Natural killer cell (primary cell): ENCODE measurements at regions not wholly inside any gene's neighbourhood (a gene's known extent, or its start where the extent isn't known, plus 50 kb on each side); places are given as distances from the start of the nearest gene placed in this dataset.

ENCODE experiments used
- ATAC-seq, 3 donors: fragments of 150-1000 bp in 2 of 3; fragments of 200-7000 bp in 1 of 3; cut with Tn5 transposase; 1 replicate in 1 of 3; 2 replicates in 2 of 3; pipeline ENCODE4 v1.10.0; 2021; ENCODE audit warnings: mild to moderate bottlenecking in 2 of 3, moderate library complexity in 2 of 3
- DNase-seq, 2 donors: peaks; one replicate each; pipeline versions ENCODE4 v3.0.0 to v3.0.0-alpha.2; 2013 to 2021; ENCODE audit warnings: mixed read lengths in 1 of 2
- H3K27ac ChIP-seq: one replicate; pipeline ENCODE4 v1.5.1; 2013; ENCODE audit warnings: mild to moderate bottlenecking, low read length
- H3K27me3 ChIP-seq: one replicate; pipeline ENCODE4 v1.6.1; 2013; ENCODE audit warnings: low read length; ENCODE audit not compliant: control insufficient read depth, insufficient read depth
- H3K36me3 ChIP-seq: one replicate; pipeline ENCODE4 v1.6.1; 2013; ENCODE audit warnings: low read length; ENCODE audit not compliant: control insufficient read depth, insufficient read depth
- H3K4me1 ChIP-seq: one replicate; pipeline ENCODE4 v1.6.1; 2013; ENCODE audit warnings: low read length; ENCODE audit not compliant: control insufficient read depth, insufficient read depth
- H3K4me3 ChIP-seq: one replicate; pipeline ENCODE4 v1.5.1; 2013; ENCODE audit warnings: low read length
- H3K9me3 ChIP-seq: one replicate; pipeline ENCODE4 v1.6.1; 2013; ENCODE audit warnings: low read length; ENCODE audit not compliant: control insufficient read depth, insufficient read depth
- H3K27ac Mint-ChIP-seq, 2 donors: one replicate each; pipeline ENCODE4 v1.8.0; 2022; ENCODE audit warnings: mild to moderate bottlenecking in 2 of 2, mixed read lengths in 2 of 2, moderate library complexity in 1 of 2
- H3K27me3 Mint-ChIP-seq, 2 donors: one replicate each; pipeline ENCODE4 v1.8.0; 2022; ENCODE audit warnings: low read depth in 2 of 2, mixed read lengths in 2 of 2
- H3K36me3 Mint-ChIP-seq: one replicate; pipeline ENCODE4 v1.8.0; 2022; ENCODE audit warnings: mixed read lengths
- H3K4me1 Mint-ChIP-seq, 2 donors: one replicate each; pipeline ENCODE4 v1.8.0; 2022; ENCODE audit warnings: mixed read lengths in 2 of 2
- H3K4me3 Mint-ChIP-seq: one replicate; pipeline ENCODE4 v1.8.0; 2022; ENCODE audit warnings: mild to moderate bottlenecking, moderate library complexity, mixed read lengths
- H3K9me3 Mint-ChIP-seq, 2 donors: one replicate each; pipeline ENCODE4 v1.8.0; 2022; ENCODE audit warnings: mixed read lengths in 2 of 2
- whole genome bisulfite sequencing: methylation state at CpG from one replicate; pipeline ENCODE4 v1.1.7; 2013; ENCODE audit warnings: missing lambda C conversion rate; ENCODE audit not compliant: insufficient coverage; 5-methylcytosine and 5-hydroxymethylcytosine counted together
- intact Hi-C: fragments of 100-400 bp; cut with micrococcal nuclease; formaldehyde crosslinking; loops from one replicate; pipeline ENCODE4 v1.14.2; 2022
- TF ChIP-seq, protein P1 (sequence below): fragments of 200-600 bp; IDR thresholded peaks from one replicate; pipeline ENCODE4 v1.8.0; 2022; ENCODE audit warnings: antibody characterized with exemption

DNA sequence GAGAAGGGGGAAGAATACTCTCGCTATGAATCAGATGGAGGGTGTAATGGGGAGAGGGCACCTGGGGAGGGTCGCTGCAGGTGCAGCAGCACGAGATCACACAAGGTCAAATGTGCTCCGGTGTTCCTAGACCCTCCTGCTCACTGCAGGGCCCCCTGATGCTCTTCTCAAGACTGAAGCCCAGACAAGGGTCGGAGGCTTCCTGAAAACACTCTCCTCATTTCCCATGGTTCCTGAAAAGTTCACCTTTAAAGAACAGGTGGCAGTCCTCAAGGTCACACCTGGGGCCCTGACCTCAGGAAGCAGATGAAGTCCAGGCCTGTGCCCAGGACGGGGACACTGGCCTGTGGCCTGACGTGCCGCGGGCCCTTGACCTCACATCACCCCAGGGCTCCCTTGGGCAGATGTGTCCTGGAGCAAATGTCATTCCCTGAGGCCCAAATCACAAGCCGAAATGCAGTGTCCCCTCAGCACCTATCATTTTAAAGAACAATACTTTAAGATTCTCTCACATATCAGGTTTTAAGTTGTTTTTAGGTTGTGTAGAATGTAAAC lies 289.8 kb downstream of the GLRX3 start:
- Mint-ChIP-seq H3K36me3 (no peaks in the 10 kb centered on the region), H3K27me3 (peaks cover 0 to 5% of the 10 kb centered on the region in 2 donors), H3K4me1 (no peaks in the 10 kb centered on the region), H3K4me3 (no peak overlapping the region), H3K9me3 (no peaks in the 10 kb centered on the region), H3K27ac (no peak overlapping the region)
- no peaks in the 10 kb centered on the region for H3K9me3 ChIP-seq
- ATAC-seq (no peak), DNase-seq (no peak)
- H3K4me3 ChIP-seq, result no peak overlapping the region
- no peaks in the 10 kb centered on the region for H3K27me3 ChIP-seq
- intact Hi-C loops, result no loop called here
- TF ChIP-seq, protein P1, sequence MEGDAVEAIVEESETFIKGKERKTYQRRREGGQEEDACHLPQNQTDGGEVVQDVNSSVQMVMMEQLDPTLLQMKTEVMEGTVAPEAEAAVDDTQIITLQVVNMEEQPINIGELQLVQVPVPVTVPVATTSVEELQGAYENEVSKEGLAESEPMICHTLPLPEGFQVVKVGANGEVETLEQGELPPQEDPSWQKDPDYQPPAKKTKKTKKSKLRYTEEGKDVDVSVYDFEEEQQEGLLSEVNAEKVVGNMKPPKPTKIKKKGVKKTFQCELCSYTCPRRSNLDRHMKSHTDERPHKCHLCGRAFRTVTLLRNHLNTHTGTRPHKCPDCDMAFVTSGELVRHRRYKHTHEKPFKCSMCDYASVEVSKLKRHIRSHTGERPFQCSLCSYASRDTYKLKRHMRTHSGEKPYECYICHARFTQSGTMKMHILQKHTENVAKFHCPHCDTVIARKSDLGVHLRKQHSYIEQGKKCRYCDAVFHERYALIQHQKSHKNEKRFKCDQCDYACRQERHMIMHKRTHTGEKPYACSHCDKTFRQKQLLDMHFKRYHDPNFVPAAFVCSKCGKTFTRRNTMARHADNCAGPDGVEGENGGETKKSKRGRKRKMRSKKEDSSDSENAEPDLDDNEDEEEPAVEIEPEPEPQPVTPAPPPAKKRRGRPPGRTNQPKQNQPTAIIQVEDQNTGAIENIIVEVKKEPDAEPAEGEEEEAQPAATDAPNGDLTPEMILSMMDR, result no peak
- no peaks in the 10 kb centered on the region for H3K36me3 ChIP-seq
- no peaks in the 10 kb centered on the region for H3K4me1 ChIP-seq
- no peak overlapping the region for H3K27ac ChIP-seq
- 87% methylated on average over 10 of the region's 10 CpGs for WGBS

- Mint-ChIP-seq H3K27me3 (peaks cover 0 to 5% of the 10 kb centered on the region in 2 donors), H3K36me3 (no peaks in the 10 kb centered on the region), H3K27ac (no peak overlapping the region), H3K4me3 (no peak overlapping the region), H3K4me1 (no peaks in the 10 kb centered on the region), H3K9me3 (no peaks in the 10 kb centered on the region)
- H3K36me3 ChIP-seq, result no peaks in the 10 kb centered on the region
- TF ChIP-seq, protein P1, result no peak
- no peaks in the 10 kb centered on the region for H3K9me3 ChIP-seq
- 87% methylated on average over 4 of the region's 4 CpGs for WGBS
- DNase-seq (no peak), ATAC-seq (no peak)
- H3K27ac ChIP-seq, result no peak overlapping the region
- no peaks in the 10 kb centered on the region for H3K4me1 ChIP-seq
- H3K4me3 ChIP-seq, result no peak overlapping the region
- intact Hi-C loops, result no loop called here
- H3K27me3 ChIP-seq, result no peaks in the 10 kb centered on the region
Measured at GRCh38 chr10:130427216-130427722, 291.1 kb downstream of the GLRX3 start.

GRCh38 chr10:130428936-130429335 lies 292.7 kb downstream of the GLRX3 start:
- ATAC-seq (no peak), DNase-seq (no peak)
- Mint-ChIP-seq H3K27ac (no peak overlapping the region), H3K4me1 (no peaks in the 10 kb centered on the region), H3K27me3 (no peaks in the 10 kb centered on the region), H3K9me3 (peaks cover 0 to 2% of the 10 kb centered on the region in 2 donors), H3K36me3 (no peaks in the 10 kb centered on the region), H3K4me3 (no peak overlapping the region)
- no peaks in the 10 kb centered on the region for H3K27me3 ChIP-seq
- intact Hi-C loops, result no loop called here
- TF ChIP-seq, protein P1, result no peak
- no peaks in the 10 kb centered on the region for H3K9me3 ChIP-seq
- no peak overlapping the region for H3K4me3 ChIP-seq
- H3K27ac ChIP-seq, result no peak overlapping the region
- WGBS, result 69% methylated on average over 6 of the region's 6 CpGs
- H3K4me1 ChIP-seq, result no peaks in the 10 kb centered on the region
- H3K36me3 ChIP-seq, result no peaks in the 10 kb centered on the region

DNA sequence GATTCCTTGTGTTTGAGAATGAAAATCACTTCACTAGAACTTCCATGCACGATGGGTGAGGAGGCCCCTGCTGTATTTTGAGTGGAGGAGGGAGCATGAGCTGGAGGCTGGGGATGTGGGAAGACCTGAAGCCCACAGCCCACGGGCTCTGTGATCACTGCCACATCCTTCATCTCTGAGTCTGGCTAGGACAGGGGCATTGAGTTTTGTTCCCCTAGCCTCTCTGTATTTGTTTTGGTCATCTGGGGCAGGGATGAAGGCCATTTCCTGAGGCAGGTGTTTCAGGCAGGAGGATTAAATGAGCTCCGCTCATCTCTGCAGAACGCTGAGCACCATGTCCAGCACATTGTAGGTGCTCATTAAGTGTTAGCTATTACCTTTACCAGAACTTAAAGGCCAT lies 293.6 kb downstream of the GLRX3 start:
- intact Hi-C loops, result no loop called here
- H3K27me3 Mint-ChIP-seq, result no peaks in the 10 kb centered on the region
- H3K9me3 ChIP-seq, result no peaks in the 10 kb centered on the region

More for the DNA sequence above, 293.6 kb downstream of the GLRX3 start:
- Histone ChIP-seq H3K4me1 (no peaks in the 10 kb centered on the region), H3K4me3 (no peak overlapping the region), H3K27me3 (no peaks in the 10 kb centered on the region), H3K27ac (no peak overlapping the region), H3K36me3 (no peaks in the 10 kb centered on the region)
- Mint-ChIP-seq H3K4me1 (no peaks in the 10 kb centered on the region), H3K9me3 (peaks cover 0 to 2% of the 10 kb centered on the region in 2 donors), H3K4me3 (no peak overlapping the region), H3K36me3 (no peaks in the 10 kb centered on the region), H3K27ac (no peak overlapping the region)
- TF ChIP-seq, protein P1, result no peak
- DNase-seq (no peak), ATAC-seq (no peak)
- 86% methylated on average over 4 of the region's 4 CpGs for WGBS
